CD4-positive, alpha-beta T cell (primary cell): ENCODE measurements at regions not wholly inside any gene's neighbourhood (a gene's known extent, or its start where the extent isn't known, plus 50 kb on each side); places are given as distances from the start of the nearest gene placed in this dataset.

Experiments
- ATAC-seq: fragments of 200-7000 bp; cut with Tn5 transposase; one replicate; pipeline ENCODE4 v1.10.0; 2022; ENCODE audit warnings: mild to moderate bottlenecking; ENCODE audit not compliant: poor library complexity
- CTCF ChIA-PET: fragments of 350-600 bp; sonication (Branson Sonifier 250); formaldehyde crosslinking; loops from one replicate; lab custom pipeline; 2021; ENCODE audit warnings: antibody characterized with exemption, inconsistent platforms; lab: Charles Lee
- POLR2A ChIA-PET: fragments of 350-600 bp; sonication (Branson Sonifier 250); formaldehyde crosslinking; loops from one replicate; lab custom pipeline; 2021; ENCODE audit warnings: antibody characterized with exemption, inconsistent platforms; lab: Charles Lee
- DNase-seq, 14 experiments: peaks; one replicate each; pipeline ENCODE4 v3.0.0-alpha.2; 2013 to 2020; ENCODE audit warnings: mixed read lengths in 2 of 14
- H3K27ac ChIP-seq, 2 donors: one replicate each; pipeline versions ENCODE4 v1.5.1 to v1.7.0; 2013; ENCODE audit warnings: low read length in 2 of 2, low read depth in 1 of 2, mild to moderate bottlenecking in 1 of 2
- H3K27me3 ChIP-seq, 2 experiments: 1 replicate in 1 of 2; 2 replicates in 1 of 2; pipeline versions ENCODE4 v1.6.1 to v1.7.0; 2013; ENCODE audit warnings: low read length in 2 of 2, control low read depth in 1 of 2, mild to moderate bottlenecking in 1 of 2, moderate library complexity in 1 of 2; ENCODE audit not compliant: insufficient read depth in 2 of 2, control insufficient read depth in 1 of 2
- H3K36me3 ChIP-seq: one replicate; pipeline ENCODE4 v1.6.1; 2013; ENCODE audit warnings: low read length, control low read depth; ENCODE audit not compliant: insufficient read depth
- H3K4me1 ChIP-seq: one replicate; pipeline ENCODE4 v1.6.1; 2013; ENCODE audit warnings: low read length, control low read depth; ENCODE audit not compliant: insufficient read depth
- H3K4me3 ChIP-seq: one replicate; pipeline ENCODE4 v1.5.1; 2013; ENCODE audit warnings: mild to moderate bottlenecking, low read length, moderate library complexity
- H3K9me3 ChIP-seq, 2 experiments: 1 replicate in 1 of 2; 2 replicates in 1 of 2; pipeline versions ENCODE4 v1.6.1 to v1.7.0; 2013; ENCODE audit warnings: low read length in 2 of 2, mild to moderate bottlenecking in 2 of 2, control low read depth in 1 of 2, moderate library complexity in 1 of 2; ENCODE audit not compliant: control insufficient read depth in 1 of 2, insufficient read depth in 1 of 2
- H3K27ac Mint-ChIP-seq: one replicate; pipeline ENCODE4 v1.8.0; 2020; ENCODE audit warnings: mixed read lengths
- H3K27me3 Mint-ChIP-seq: one replicate; pipeline ENCODE4 v1.8.0; 2021; ENCODE audit warnings: mixed read lengths
- H3K36me3 Mint-ChIP-seq: one replicate; pipeline ENCODE4 v1.8.0; 2021; ENCODE audit warnings: low read depth, mixed read lengths
- H3K4me1 Mint-ChIP-seq: one replicate; pipeline ENCODE4 v1.8.0; 2021; ENCODE audit warnings: low read depth, mixed read lengths
- H3K4me3 Mint-ChIP-seq: one replicate; pipeline ENCODE4 v1.8.0; 2020; ENCODE audit warnings: mild to moderate bottlenecking, mixed read lengths
- H3K9me3 Mint-ChIP-seq: one replicate; pipeline ENCODE4 v1.8.0; 2020; ENCODE audit warnings: mixed read lengths
- intact Hi-C, 2 experiments: fragments of 100-400 bp; cut with DNase I in 1 of 2; cut with micrococcal nuclease in 1 of 2; formaldehyde crosslinking; loops; one replicate each; pipeline versions ENCODE4 v1.15.1 to v1.9.0; 2023 to 2025; cut with DNase I, micrococcal nuclease
- TF ChIP-seq, protein P1 (sequence below): fragments of 200-600 bp; IDR thresholded peaks from one replicate; pipeline ENCODE4 v1.8.0; 2022; ENCODE audit warnings: antibody characterized with exemption, mild to moderate bottlenecking

DNA sequence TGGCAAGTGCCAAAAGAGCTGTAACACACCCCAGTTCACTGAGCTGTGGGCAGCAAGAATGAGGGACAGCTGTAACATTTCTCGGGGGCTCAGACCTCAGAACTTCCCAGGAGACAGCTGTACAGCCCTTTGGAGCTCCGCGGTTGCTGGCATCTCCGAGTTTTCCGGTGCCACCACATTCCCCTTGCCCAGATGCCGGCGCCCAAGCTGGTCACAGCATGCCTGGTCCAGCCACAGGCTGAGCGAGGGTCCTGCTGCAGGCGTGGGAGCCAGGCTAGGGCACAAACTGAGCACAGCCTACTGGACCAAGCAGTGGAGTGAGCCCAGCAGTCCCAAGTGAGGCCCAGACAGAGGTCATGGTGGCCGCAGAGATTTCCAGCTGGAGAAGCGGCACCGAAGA, 797.7 kb upstream of the EDIL3 start:
- Histone ChIP-seq H3K4me1 (no peaks in the 10 kb centered on the region), H3K9me3 (peaks cover 0 to 5% of the 10 kb centered on the region in 2 experiments), H3K4me3 (no peak overlapping the region), H3K27me3 (no peaks in the 10 kb centered on the region), H3K36me3 (no peaks in the 10 kb centered on the region), H3K27ac (no peak overlapping the region)
- ATAC-seq, result no peak
- intact Hi-C loops, result no loop called here
- H3K36me3 Mint-ChIP-seq, result no peaks in the 10 kb centered on the region
- no peaks in the 10 kb centered on the region for H3K4me1 Mint-ChIP-seq
- ChIA-PET POLR2A (no interaction called here), CTCF (no interaction called here)
- no peaks in the 10 kb centered on the region for H3K9me3 Mint-ChIP-seq
- TF ChIP-seq, protein P1, sequence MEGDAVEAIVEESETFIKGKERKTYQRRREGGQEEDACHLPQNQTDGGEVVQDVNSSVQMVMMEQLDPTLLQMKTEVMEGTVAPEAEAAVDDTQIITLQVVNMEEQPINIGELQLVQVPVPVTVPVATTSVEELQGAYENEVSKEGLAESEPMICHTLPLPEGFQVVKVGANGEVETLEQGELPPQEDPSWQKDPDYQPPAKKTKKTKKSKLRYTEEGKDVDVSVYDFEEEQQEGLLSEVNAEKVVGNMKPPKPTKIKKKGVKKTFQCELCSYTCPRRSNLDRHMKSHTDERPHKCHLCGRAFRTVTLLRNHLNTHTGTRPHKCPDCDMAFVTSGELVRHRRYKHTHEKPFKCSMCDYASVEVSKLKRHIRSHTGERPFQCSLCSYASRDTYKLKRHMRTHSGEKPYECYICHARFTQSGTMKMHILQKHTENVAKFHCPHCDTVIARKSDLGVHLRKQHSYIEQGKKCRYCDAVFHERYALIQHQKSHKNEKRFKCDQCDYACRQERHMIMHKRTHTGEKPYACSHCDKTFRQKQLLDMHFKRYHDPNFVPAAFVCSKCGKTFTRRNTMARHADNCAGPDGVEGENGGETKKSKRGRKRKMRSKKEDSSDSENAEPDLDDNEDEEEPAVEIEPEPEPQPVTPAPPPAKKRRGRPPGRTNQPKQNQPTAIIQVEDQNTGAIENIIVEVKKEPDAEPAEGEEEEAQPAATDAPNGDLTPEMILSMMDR, result no peak
- H3K27ac Mint-ChIP-seq, result no peak overlapping the region
- no peaks in the 10 kb centered on the region for H3K27me3 Mint-ChIP-seq
- no peak for DNase-seq
- H3K4me3 Mint-ChIP-seq, result no peak overlapping the region

DNA sequence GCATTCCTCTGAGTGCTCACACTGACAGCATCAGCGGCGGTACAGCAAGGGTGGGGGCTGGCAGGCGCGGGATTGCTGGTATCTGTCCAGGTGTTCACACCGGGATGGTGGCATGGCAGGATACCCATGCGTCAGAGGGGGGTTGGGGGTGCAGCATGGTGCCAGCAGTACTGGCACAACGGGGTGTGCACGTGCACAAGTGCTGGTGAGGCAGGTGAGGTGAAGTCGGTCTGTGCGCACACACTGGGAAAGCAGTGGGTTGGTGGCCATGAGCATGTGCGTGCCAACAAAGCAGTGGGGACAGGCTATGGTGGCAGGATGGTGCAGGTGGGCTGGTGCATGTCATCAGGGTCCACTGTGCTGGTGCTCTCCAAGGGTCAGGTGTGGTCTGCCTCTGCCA, 819.6 kb upstream of the EDIL3 start:
- Histone ChIP-seq H3K4me3 (no peak overlapping the region), H3K9me3 (peaks cover 0 to 12% of the 10 kb centered on the region in 2 experiments), H3K36me3 (no peaks in the 10 kb centered on the region), H3K4me1 (no peaks in the 10 kb centered on the region), H3K27me3 (no peaks in the 10 kb centered on the region), H3K27ac (no peak overlapping the region)
- no peak overlapping the region for H3K27ac Mint-ChIP-seq
- TF ChIP-seq, protein P1, result no peak
- intact Hi-C loops, result no loop called here
- H3K36me3 Mint-ChIP-seq, result no peaks in the 10 kb centered on the region
- H3K27me3 Mint-ChIP-seq, result no peaks in the 10 kb centered on the region
- ATAC-seq (no peak), DNase-seq (no peak)
- H3K4me3 Mint-ChIP-seq, result no peak overlapping the region
- ChIA-PET CTCF (no interaction called here), POLR2A (no interaction called here)
- H3K9me3 Mint-ChIP-seq, result peaks cover 4% of the 10 kb centered on the region
- no peaks in the 10 kb centered on the region for H3K4me1 Mint-ChIP-seq

DNA sequence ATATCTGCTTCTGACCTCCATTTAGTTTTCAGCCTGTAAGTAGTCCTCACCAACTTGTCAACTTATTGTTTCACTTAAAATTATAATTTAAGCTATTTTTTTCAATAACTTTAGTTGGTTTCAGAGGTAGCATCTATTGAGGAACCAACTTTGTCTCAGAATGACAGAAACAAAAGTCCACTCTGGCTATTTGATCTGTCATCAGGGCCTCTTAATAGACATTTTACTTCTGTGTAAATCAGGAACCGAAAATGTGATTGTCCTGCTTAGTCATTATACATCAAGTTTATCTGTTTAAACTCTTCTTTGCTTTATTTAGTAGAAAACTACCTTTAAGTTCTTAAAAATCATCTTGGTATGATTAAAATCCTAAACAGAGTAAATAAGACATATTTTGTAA, 820.8 kb upstream of the EDIL3 start:
- ChIA-PET POLR2A (no interaction called here), CTCF (no interaction called here)
- Histone ChIP-seq H3K4me1 (no peaks in the 10 kb centered on the region), H3K36me3 (no peaks in the 10 kb centered on the region), H3K4me3 (no peak overlapping the region), H3K27ac (no peak overlapping the region), H3K27me3 (no peaks in the 10 kb centered on the region), H3K9me3 (peaks cover 0 to 12% of the 10 kb centered on the region in 2 experiments)
- Mint-ChIP-seq H3K27me3 (no peaks in the 10 kb centered on the region), H3K4me1 (no peaks in the 10 kb centered on the region), H3K4me3 (no peak overlapping the region), H3K36me3 (no peaks in the 10 kb centered on the region), H3K9me3 (peaks cover 4% of the 10 kb centered on the region), H3K27ac (no peak overlapping the region)
- ATAC-seq, result no peak
- no peak for DNase-seq
- intact Hi-C loops, result no loop called here
- TF ChIP-seq, protein P1, result no peak
